ENCODE measurements at regions not wholly inside any gene's neighbourhood (a gene's known extent, or its start where the extent isn't known, plus 50 kb on each side); places are given as distances from the start of the nearest gene placed in this dataset.

DNA sequence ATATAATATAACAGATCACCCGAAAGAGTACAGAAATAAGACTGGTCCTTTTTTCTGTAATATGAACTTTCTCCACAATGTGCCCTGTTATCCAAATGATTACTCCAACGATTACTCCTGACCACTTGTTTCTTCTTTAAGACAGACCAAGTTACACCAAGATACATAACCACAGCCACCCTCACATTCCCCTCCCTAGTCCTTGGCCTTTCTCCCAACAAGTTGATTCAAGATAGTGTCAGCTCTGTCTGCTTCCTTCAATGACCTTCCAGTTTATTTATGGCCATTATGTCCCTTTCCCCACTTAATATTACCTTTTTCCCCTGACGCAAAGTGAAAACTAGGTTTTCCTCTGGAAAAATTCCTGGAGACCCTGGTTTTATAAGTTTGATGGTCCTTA, 397.2 kb downstream of the FAM47B start:
- DNase-seq (no peak), ATAC-seq (ENCODE audit: poor library complexity) (no peak)
- H3K4me3 ChIP-seq (ENCODE audit: low read length) = no peak overlapping the region
- Mint-ChIP-seq H3K4me3 (no peak overlapping the region), H3K27me3 (no peaks in the 10 kb centered on the region), H3K4me1 (ENCODE audit: low read depth) (no peaks in the 10 kb centered on the region), H3K36me3 (ENCODE audit: low read depth) (no peaks in the 10 kb centered on the region), H3K9me3 (peaks cover 1% of the 10 kb centered on the region), H3K27ac (no peak overlapping the region)
- H3K27me3 ChIP-seq (ENCODE audit: control insufficient read depth in 1 of 2, insufficient read depth in 2 of 2, low read length in 2 of 2) = no peaks in the 10 kb centered on the region
- intact Hi-C loops (cut with DNase I, micrococcal nuclease) = no loop called here
- H3K4me1 ChIP-seq (ENCODE audit: insufficient read depth, low read length) = no peaks in the 10 kb centered on the region
- CTCF ChIA-PET = no interaction called here
- H3K27ac ChIP-seq (ENCODE audit: low read depth in 1 of 2, low read length in 2 of 2) = no peak overlapping the region
- POLR2A ChIA-PET = no interaction called here
- no peaks in the 10 kb centered on the region for H3K9me3 ChIP-seq (ENCODE audit: control insufficient read depth in 1 of 2, insufficient read depth in 1 of 2, low read length in 2 of 2)
- H3K36me3 ChIP-seq (ENCODE audit: insufficient read depth, low read length) = no peaks in the 10 kb centered on the region
- TF ChIP-seq, protein P1, sequence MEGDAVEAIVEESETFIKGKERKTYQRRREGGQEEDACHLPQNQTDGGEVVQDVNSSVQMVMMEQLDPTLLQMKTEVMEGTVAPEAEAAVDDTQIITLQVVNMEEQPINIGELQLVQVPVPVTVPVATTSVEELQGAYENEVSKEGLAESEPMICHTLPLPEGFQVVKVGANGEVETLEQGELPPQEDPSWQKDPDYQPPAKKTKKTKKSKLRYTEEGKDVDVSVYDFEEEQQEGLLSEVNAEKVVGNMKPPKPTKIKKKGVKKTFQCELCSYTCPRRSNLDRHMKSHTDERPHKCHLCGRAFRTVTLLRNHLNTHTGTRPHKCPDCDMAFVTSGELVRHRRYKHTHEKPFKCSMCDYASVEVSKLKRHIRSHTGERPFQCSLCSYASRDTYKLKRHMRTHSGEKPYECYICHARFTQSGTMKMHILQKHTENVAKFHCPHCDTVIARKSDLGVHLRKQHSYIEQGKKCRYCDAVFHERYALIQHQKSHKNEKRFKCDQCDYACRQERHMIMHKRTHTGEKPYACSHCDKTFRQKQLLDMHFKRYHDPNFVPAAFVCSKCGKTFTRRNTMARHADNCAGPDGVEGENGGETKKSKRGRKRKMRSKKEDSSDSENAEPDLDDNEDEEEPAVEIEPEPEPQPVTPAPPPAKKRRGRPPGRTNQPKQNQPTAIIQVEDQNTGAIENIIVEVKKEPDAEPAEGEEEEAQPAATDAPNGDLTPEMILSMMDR (IDR thresholded peaks at IDR 0.05) = no peak

DNA sequence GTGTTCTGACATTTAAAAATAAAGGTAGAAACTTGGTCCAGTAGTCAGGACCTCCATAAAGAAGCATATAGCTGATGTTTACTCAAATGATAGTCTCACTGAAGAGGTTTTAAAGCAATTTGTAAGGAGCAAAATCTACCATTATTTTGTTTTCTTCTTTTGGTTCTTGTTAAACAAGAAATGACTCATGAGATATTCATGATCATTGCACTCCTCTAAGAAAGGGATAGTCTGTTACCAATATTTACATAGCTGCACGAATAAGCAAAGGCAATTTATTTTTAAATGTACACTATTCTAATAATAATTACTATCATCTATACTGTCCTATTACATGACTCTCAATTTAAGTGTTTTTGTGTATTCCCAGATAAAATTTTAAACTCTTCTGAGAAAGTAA, 397.9 kb downstream of the FAM47B start:
- no peaks in the 10 kb centered on the region for H3K36me3 Mint-ChIP-seq (ENCODE audit: low read depth)
- no peaks in the 10 kb centered on the region for H3K27me3 Mint-ChIP-seq
- CTCF ChIA-PET = no interaction called here
- TF ChIP-seq, protein P1 (IDR thresholded peaks at IDR 0.05) = no peak
- intact Hi-C loops (cut with DNase I, micrococcal nuclease) = no loop called here
- DNase-seq (no peak), ATAC-seq (ENCODE audit: poor library complexity) (no peak)
- H3K4me1 Mint-ChIP-seq (ENCODE audit: low read depth) = no peaks in the 10 kb centered on the region
- Histone ChIP-seq H3K4me1 (ENCODE audit: insufficient read depth, low read length) (no peaks in the 10 kb centered on the region), H3K9me3 (ENCODE audit: control insufficient read depth in 1 of 2, insufficient read depth in 1 of 2, low read length in 2 of 2) (no peaks in the 10 kb centered on the region), H3K27ac (ENCODE audit: low read depth in 1 of 2, low read length in 2 of 2) (no peak overlapping the region), H3K4me3 (ENCODE audit: low read length) (no peak overlapping the region), H3K27me3 (ENCODE audit: control insufficient read depth in 1 of 2, insufficient read depth in 2 of 2, low read length in 2 of 2) (no peaks in the 10 kb centered on the region), H3K36me3 (ENCODE audit: insufficient read depth, low read length) (no peaks in the 10 kb centered on the region)
- POLR2A ChIA-PET = no interaction called here
- no peaks in the 10 kb centered on the region for H3K9me3 Mint-ChIP-seq
- H3K4me3 Mint-ChIP-seq = no peak overlapping the region
- no peak overlapping the region for H3K27ac Mint-ChIP-seq

DNA sequence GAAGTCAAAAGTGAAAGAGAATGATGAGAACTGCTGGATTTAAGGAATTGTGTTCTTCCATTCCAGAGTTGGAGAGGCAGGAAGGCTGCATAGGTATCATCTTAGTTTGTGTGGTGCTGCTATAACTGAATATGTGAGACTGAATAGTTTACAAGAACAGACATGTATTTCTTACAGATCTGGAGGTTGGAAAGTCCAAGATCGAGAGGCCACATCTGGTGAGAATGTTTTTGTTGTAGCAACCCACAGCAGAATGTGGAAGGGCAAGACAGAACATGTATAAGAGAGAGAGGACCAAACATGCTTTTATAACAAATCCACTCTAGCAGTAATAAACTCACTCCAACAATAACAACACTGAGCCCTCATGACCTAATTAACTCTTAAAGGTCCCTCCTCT, 408.6 kb downstream of the FAM47B start:
- peaks cover 0 to 8% of the 10 kb centered on the region in 2 experiments for H3K9me3 ChIP-seq (ENCODE audit: control insufficient read depth in 1 of 2, insufficient read depth in 1 of 2, low read length in 2 of 2)
- H3K4me3 Mint-ChIP-seq = no peak overlapping the region
- ChIA-PET CTCF (no interaction called here), POLR2A (no interaction called here)
- TF ChIP-seq, protein P1 (IDR thresholded peaks at IDR 0.05) = no peak
- intact Hi-C loops (cut with DNase I, micrococcal nuclease) = no loop called here
- no peaks in the 10 kb centered on the region for H3K4me1 Mint-ChIP-seq (ENCODE audit: low read depth)
- no peaks in the 10 kb centered on the region for H3K36me3 ChIP-seq (ENCODE audit: insufficient read depth, low read length)
- H3K36me3 Mint-ChIP-seq (ENCODE audit: low read depth) = no peaks in the 10 kb centered on the region
- no peak overlapping the region for H3K27ac Mint-ChIP-seq
- no peaks in the 10 kb centered on the region for H3K4me1 ChIP-seq (ENCODE audit: insufficient read depth, low read length)
- ATAC-seq (ENCODE audit: poor library complexity) (no peak), DNase-seq (no peak)
- no peak overlapping the region for H3K4me3 ChIP-seq (ENCODE audit: low read length)
- no peaks in the 10 kb centered on the region for H3K27me3 ChIP-seq (ENCODE audit: control insufficient read depth in 1 of 2, insufficient read depth in 2 of 2, low read length in 2 of 2)
- no peaks in the 10 kb centered on the region for H3K27me3 Mint-ChIP-seq
- no peaks in the 10 kb centered on the region for H3K9me3 Mint-ChIP-seq
- H3K27ac ChIP-seq (ENCODE audit: low read depth in 1 of 2, low read length in 2 of 2) = no peak overlapping the region

All from CD4-positive, alpha-beta T cell (primary cell).